DMS 273 (cell line): ENCODE measurements at regions not wholly inside any gene's neighbourhood (a gene's known extent, or its start where the extent isn't known, plus 50 kb on each side); places are given as distances from the start of the nearest gene placed in this dataset.

Experiments
- DNase-seq: peaks from one replicate; lab custom pipeline; 2025; ENCODE audit not compliant: unreplicated experiment; lab: John Stamatoyannopoulos, UW

GRCh38 chr14:86673523-86673969 lies 1143.6 kb downstream of the FLRT2 start:
- peak; percentile 21 for DNase-seq

DNA sequence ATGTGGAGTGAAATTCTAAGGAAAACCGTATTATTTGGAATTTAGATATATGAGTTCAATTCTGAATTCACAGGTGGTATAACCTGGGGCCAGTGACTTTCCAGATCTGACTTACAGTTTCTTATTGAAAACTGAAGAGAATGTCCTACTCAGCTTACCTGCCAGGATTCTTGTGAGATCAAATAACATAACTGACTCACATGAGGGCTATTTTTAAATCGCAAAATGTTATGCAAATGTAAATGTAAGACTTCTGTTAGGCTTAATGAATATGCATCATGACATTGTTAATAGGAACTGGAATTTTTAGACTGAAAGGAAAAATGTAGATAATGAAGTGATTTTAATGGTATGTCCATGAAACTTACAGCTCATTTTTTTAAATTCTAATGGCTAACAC lies 1142.1 kb downstream of the FLRT2 start:
- peak; percentile 33 for DNase-seq

DNA sequence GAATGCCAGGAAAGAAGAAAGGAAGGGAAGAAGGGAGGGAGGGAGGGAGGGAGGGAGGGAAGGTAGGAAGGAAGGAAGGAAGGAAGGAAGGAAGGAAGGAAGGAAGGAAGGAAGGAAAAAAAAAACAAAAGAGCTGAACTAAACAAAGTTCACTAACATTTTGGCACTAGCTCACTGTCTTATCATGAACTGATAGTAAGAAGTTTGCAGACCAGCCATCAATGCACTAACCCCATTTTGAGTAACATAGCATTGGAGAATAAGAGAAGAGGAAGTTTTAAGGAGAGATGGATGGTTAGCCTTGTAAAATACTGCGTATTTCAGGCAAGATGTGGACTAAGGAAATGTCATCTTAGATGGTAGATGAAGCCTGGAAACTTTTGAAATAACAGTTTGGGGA lies 1136.0 kb downstream of the FLRT2 start:
- DNase-seq, result no peak

DNA sequence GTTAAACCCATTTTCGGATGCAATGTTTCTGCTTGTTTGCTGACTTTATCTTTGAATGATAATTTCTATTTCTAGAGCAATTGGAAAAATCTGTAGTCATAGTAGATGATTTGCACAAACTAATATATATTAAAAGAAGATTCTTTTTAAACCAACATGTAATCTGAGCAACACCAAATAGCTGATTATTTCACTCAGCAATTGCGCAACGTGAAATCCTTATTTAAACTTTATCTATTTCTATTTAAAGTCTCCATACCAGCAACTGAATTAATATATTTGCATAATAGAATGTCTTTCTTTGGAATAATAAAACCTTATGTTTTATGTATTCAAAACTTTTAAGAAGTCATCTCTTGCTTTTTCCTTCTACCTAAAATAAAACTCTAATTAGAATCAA lies 1132.4 kb downstream of the FLRT2 start:
- DNase-seq, result no peak

DNA sequence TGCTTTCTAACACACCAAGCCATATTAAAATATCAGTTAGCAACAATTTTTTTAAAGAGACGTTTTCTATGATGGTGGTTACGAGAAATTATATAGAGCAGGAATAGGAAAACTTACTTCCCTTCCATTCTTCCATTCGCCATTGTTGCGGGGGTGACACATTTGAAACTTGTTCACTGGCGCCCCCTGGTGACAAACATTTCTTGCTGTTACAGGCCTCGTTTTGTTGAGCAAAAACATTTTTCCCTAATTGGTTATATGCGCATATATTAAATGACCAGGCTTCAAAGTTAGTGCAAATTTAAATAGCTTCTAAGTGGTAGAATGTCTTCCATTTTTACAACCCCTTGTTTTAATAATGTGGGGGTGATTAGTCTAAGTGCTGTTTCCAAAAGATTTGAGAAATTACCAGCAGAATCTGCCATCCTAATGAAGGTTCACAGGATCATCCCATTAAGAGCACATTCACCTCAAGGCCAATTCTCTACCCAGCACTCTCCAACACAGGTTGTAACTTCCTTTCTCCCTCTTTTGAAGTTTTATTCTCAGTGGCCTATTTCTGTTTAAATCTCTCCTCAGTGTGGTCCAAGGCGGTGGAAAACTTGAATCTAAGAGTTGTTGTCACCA lies 1124.7 kb downstream of the FLRT2 start:
- peak; percentile 83 for DNase-seq

DNA sequence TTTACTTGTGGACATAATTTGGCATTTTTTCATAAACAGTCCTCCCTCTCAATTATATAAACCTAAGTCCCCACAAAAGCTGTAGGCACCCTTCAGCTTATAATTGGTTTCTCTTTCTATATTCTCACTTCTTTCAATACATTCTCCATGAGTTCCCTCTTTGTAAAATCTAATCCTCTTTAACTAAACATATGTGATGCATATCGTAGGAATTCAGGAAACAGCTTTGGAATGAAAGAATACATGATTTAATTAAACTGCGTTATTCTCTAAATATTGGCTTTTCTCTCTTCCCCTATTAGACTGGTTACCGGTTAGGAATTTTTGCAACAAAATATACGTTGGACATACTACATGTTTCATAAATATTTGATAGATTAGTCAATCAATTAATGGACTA lies 1122.6 kb downstream of the FLRT2 start:
- no peak for DNase-seq

DNA sequence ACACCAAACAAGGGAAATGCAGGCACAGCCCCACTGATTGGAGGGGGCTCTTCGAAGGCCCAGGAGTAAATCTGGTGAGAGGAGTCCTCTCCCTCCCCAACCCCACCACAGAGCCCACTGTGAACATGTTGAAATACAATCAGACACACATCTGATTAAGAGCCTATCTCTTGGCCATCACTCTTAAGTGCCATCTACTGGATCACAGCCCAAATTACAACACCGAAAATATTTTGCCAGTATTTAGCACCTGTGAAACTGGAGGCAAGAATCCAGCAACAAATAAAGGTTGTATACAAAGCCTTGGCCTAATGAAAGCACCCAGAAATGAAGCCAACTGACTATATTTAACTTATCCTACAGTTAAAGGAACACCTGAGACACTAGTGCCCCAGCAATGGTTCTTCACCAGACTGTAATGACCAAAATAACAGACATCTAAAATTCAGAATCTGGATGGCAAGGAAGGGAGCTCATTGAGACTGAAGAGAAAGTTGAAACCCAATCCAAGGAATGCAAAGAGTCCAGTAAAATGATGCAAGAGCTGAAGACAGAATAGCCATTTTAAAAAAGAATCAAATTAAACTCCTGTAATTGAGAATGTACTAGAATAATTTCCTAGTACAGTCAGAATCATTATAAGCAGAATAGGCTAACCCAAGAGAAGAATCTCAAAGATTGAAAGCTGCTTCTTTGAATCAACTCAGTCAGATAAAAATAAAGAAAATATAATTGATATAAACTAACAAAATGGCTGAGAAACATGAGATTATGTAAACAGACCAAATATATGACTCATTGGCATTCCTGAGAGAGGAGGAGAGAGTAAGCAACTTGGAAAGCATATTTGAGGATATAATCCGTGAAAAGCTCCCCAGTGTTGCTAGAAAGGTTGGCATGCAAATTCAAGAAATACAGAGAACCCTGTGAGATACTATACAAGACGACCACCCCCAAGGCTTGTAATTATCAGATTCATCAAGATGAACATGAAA lies 1117.0 kb downstream of the FLRT2 start:
- DNase-seq, result peak; percentile 30

- no peak for DNase-seq
Observed at GRCh38 chr14:86646125-86646524, 1116.2 kb downstream of the FLRT2 start.

- DNase-seq, result no peak
Observed at GRCh38 chr14:86641310-86641709, 1111.4 kb downstream of the FLRT2 start.

DNA sequence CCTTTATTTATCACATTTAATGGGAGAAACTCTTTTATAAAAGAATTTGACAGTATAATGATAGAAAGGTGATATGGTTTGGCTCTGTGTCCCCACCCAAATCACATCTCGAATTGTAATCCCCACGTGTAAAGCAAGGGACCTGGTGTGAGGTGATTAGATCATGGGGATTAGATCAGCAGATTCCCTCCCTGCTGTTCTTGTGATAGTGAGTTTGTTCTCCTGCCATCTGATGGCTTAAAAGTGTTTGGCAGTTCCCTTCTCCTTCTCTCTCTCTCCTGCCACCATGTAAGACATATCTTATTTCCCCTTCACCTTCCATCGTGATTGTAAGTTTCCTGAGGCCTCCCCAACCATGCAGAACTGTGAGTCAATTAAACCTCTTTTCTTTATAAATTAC lies 1110.3 kb downstream of the FLRT2 start:
- peak; percentile 2 for DNase-seq

DNA sequence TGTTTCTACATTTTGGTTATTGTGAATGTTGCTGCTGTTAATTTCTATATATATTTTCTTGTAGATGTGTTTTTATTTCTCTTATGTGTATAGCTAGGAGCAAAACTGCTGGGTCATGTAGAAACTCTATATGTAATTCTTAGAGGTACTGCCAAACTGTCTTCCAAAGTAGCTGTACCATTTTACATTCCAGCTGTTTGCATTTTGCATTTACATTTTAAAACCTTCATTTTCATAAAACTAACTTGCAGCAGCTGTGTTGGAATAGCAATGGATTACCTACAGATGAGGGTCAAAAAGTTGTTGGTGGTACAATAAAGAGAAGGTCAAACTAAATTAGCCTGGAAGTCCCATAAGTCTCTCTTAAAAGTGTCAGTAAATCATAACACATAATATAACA lies 1109.7 kb downstream of the FLRT2 start:
- no peak for DNase-seq

- no peak for DNase-seq
Observed at GRCh38 chr14:86639146-86639545, 1109.2 kb downstream of the FLRT2 start.

- DNase-seq, result no peak
Observed at GRCh38 chr14:86627080-86627479, 1097.1 kb downstream of the FLRT2 start.

- DNase-seq, result no peak
Observed at GRCh38 chr14:86626530-86626929, 1096.6 kb downstream of the FLRT2 start.

- DNase-seq, result no peak
Observed at GRCh38 chr14:86625637-86626036, 1095.7 kb downstream of the FLRT2 start.

- no peak for DNase-seq
Observed at GRCh38 chr14:86619726-86620125, 1089.8 kb downstream of the FLRT2 start.

- DNase-seq, result no peak
Observed at GRCh38 chr14:86613786-86614185, 1083.8 kb downstream of the FLRT2 start.

DNA sequence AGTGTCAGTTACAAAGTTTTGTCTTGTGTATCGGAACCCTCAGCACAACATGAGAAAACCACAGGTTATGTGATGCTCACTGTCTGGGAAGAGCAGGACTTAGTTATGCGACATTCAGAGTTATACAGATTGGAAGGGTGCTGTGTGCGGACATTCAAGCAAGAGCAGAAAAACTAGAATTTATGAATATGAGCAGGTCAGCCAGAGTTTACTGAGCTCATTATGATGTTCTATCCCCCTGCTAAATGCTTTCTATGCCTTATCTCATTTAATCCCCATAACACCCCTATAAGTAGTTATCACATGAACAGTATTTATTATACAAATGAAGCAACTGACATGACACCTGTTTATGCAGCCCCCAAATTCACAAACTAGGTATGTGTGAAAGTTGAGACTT lies 1083.2 kb downstream of the FLRT2 start:
- no peak for DNase-seq

DNA sequence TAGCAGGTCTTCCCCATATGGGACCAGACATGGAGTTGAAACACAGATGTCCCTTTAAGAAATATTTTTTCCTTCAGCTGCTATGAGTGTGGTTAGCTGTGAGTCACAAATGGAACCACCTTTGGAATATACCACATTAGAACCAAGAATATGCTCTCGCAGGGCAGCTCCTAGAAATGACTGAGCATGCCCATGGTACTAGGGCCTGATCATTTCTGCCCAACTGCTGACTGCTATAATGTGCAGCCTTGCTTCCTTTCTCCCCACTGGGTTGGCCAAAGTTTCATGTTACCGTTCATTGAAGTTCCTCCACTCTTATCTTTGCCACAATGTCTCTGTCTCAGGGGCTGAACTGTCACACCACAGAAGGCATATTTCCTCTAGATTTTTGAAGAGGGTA lies 1074.6 kb downstream of the FLRT2 start:
- no peak for DNase-seq

- DNase-seq, result no peak
Observed at GRCh38 chr14:86602263-86602662, 1072.3 kb downstream of the FLRT2 start.

DNA sequence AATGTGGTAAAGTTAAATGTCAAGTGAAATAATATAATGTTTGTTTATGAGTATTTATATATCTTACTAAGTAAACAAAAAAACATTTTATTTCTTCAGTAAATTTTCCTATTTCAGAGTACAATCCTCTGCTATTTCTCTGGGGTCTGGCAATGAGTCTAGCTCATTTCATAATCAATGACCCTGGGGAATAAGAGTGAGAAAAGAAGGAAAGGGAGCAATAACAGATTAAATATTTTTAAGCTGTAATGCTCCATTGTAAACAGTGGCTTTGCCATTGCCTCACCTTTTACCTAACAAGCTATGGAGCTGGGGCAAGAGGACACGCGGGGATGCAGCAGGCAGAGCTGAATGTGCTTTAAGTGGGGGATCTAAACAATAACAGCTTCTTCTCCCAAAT lies 1071.9 kb downstream of the FLRT2 start:
- DNase-seq, result no peak

DNA sequence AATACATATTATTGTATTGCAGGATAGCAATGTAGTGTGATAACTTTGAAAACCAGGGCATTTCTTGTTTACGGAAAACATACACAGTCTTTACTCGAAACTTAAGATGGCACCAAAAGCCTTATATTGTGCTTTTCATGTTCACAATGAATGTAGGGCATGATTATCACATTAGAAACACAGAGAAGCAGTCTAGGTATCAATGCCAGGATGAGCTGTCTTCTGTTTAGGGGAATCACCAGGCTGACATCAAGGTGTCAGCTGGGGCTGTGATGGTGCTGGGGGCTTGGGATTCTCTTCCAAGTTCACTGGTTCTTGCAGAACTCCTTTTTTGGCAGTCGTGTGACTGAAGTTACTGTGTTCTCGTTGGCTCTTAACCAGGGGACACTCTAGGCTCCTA lies 1067.3 kb downstream of the FLRT2 start:
- DNase-seq, result no peak
